Gastrocnemius medialis (tissue), 4 donors: ENCODE measurements at regions not wholly inside any gene's neighbourhood (a gene's known extent, or its start where the extent isn't known, plus 50 kb on each side); places are given as distances from the start of the nearest gene placed in this dataset.

Experiments
- ATAC-seq, 2 donors: fragments of 150-250 bp; one replicate each; pipeline ENCODE4 v1.9.1; 2016
- DNase-seq, 2 donors: peaks; one replicate each; pipeline ENCODE4 v3.0.0-alpha.2; 2019
- H3K27ac ChIP-seq, 4 donors: fragments of 200-600 bp; sonication (generic); 1 replicate in 1 of 4; 2 replicates in 3 of 4; pipeline ENCODE4 v1.5.1; 2016 to 2018; ENCODE audit warnings: mild to moderate bottlenecking in 2 of 4, moderate library complexity in 1 of 4
- H3K27me3 ChIP-seq, 3 donors: fragments of 200-600 bp; sonication (generic) in 2 of 3; 1 replicate in 1 of 3; 2 replicates in 2 of 3; pipeline versions ENCODE4 v1.5.1 to v1.6.0; 2016 to 2019; ENCODE audit warnings: mild to moderate bottlenecking in 1 of 3, moderate library complexity in 1 of 3
- H3K36me3 ChIP-seq, 2 donors: fragments of 200-600 bp; sonication (generic) in 1 of 2; one replicate each; pipeline ENCODE4 v1.5.1; 2017 to 2018
- H3K4me1 ChIP-seq, 2 donors: fragments of 200-600 bp; sonication (generic) in 1 of 2; one replicate each; pipeline ENCODE4 v1.5.1; 2016 to 2017; ENCODE audit warnings: mild to moderate bottlenecking in 2 of 2
- H3K4me3 ChIP-seq, 4 donors: fragments of 200-600 bp; sonication (generic) in 3 of 4; 1 replicate in 1 of 4; 2 replicates in 3 of 4; pipeline ENCODE4 v1.5.1; 2016 to 2019; ENCODE audit warnings: mild to moderate bottlenecking in 2 of 4
- H3K9me3 ChIP-seq, 3 donors: fragments of 200-600 bp; sonication (generic) in 2 of 3; 1 replicate in 1 of 3; 2 replicates in 2 of 3; pipeline ENCODE4 v1.5.1; 2016 to 2019
- CTCF ChIP-seq, 5 experiments: fragments of 450-650 bp in 3 of 5; fragments of 200-600 bp in 2 of 5; sonication (generic) in 2 of 5; IDR thresholded peaks in 4 of 5; conservative IDR thresholded peaks in 1 of 5; 1 replicate in 4 of 5; 2 replicates in 1 of 5; pipeline ENCODE4 v1.5.1; 2016 to 2019; ENCODE audit warnings: antibody characterized with exemption in 5 of 5, mild to moderate bottlenecking in 3 of 5, moderate library complexity in 3 of 5
- POLR2A ChIP-seq, 2 donors: fragments of 450-650 bp; IDR thresholded peaks; one replicate each; pipeline ENCODE4 v1.6.1; 2017; ENCODE audit warnings: antibody characterized with exemption in 2 of 2, mild to moderate bottlenecking in 2 of 2, moderate library complexity in 2 of 2
- in situ Hi-C, 4 donors: fragments of 200-750 bp; cut with MboI; loops; one replicate each; pipeline versions ENCODE4 v1.15.0 to v1.8.0; 2017; ENCODE audit warnings: low sequenced_read_pairs in 4 of 4
- intact Hi-C: fragments of 100-400 bp; cut with DNase I; formaldehyde crosslinking; loops from one replicate; pipeline ENCODE4 v1.15.1; 2023; ENCODE audit warnings: low total_unique reads

GRCh38 chr12:4856596-4856995 is 53.1 kb upstream of the KCNA1 start:
- no peaks in the 10 kb centered on the region for H3K36me3 ChIP-seq
- peaks cover 5 to 9% of the 10 kb centered on the region in 2 donors for H3K4me1 ChIP-seq
- no peak for TF ChIP-seq POLR2A (IDR thresholded peaks at IDR 0.05)
- no peaks in the 10 kb centered on the region for H3K27me3 ChIP-seq
- no peaks in the 10 kb centered on the region for H3K9me3 ChIP-seq
- no peak overlapping the region for H3K27ac ChIP-seq
- no peak for DNase-seq
- intact Hi-C loops (no loop called here), in situ Hi-C loops (loop anchor here (5.0 to 25.0 kb wide), 4 partner anchors 146 to 581 kb away; partner anchors contain the start of gene NTF3 (in 1 of the 4))
- no peak overlapping the region for H3K4me3 ChIP-seq
- ATAC-seq = no peak

GRCh38 chr12:4857472-4858291 is 52.0 kb upstream of the KCNA1 start:
- peak overlapping the region; percentile 1 to 24 (median 13) for H3K4me3 ChIP-seq
- DNase-seq = peak; percentile 30 to 35
- in situ Hi-C loops (loop anchor here (5.0 to 25.0 kb wide), 4 partner anchors 145 to 580 kb away; partner anchors contain the start of gene NTF3 (in 1 of the 4)), intact Hi-C loops (loop anchor here (1.0 kb wide), 1 partner anchor 146 kb away; no protein-coding TSS in a partner anchor)
- H3K9me3 ChIP-seq = no peaks in the 10 kb centered on the region
- H3K27me3 ChIP-seq = no peaks in the 10 kb centered on the region
- H3K27ac ChIP-seq = no peak overlapping the region
- H3K4me1 ChIP-seq = peaks cover 5 to 9% of the 10 kb centered on the region in 2 donors
- TF ChIP-seq CTCF (IDR thresholded peaks at IDR 0.05 in 4 of 5, conservative IDR thresholded peaks at IDR 0.05 in 1 of 5) (peak; percentile 63 to 87 (median 72)), POLR2A (IDR thresholded peaks at IDR 0.05) (no peak)
- no peaks in the 10 kb centered on the region for H3K36me3 ChIP-seq
- ATAC-seq = peak; percentile 88 to 89

- H3K9me3 ChIP-seq = no peaks in the 10 kb centered on the region
- DNase-seq (no peak), ATAC-seq (peak in 1 of 2 donors; percentile 49)
- no peak overlapping the region for H3K27ac ChIP-seq
- in situ Hi-C loops = loop anchor here (5.0 to 25.0 kb wide), 4 partner anchors 144 to 579 kb away; partner anchors contain the start of gene NTF3 (in 1 of the 4)
- H3K36me3 ChIP-seq = no peaks in the 10 kb centered on the region
- H3K27me3 ChIP-seq = no peaks in the 10 kb centered on the region
- H3K4me1 ChIP-seq = peaks cover 5 to 9% of the 10 kb centered on the region in 2 donors
- intact Hi-C loops = no loop called here
- H3K4me3 ChIP-seq = peak overlapping the region in 1 of 4 donors; percentile 24
- TF ChIP-seq POLR2A (IDR thresholded peaks at IDR 0.05) (no peak), CTCF (IDR thresholded peaks at IDR 0.05 in 4 of 5, conservative IDR thresholded peaks at IDR 0.05 in 1 of 5) (no peak)
Observed at GRCh38 chr12:4858386-4858785, 51.3 kb upstream of the KCNA1 start.

- no peak for DNase-seq
- ATAC-seq = no peak
- intact Hi-C loops = no loop called here
- in situ Hi-C loops = loop anchor here (5.0 to 25.0 kb wide), 5 partner anchors 135 to 578 kb away; partner anchors contain the start of gene NTF3 (in 1 of the 4)
- Histone ChIP-seq H3K27ac (no peak overlapping the region), H3K4me1 (peaks cover 5 to 9% of the 10 kb centered on the region in 2 donors), H3K9me3 (no peaks in the 10 kb centered on the region), H3K4me3 (no peak overlapping the region), H3K36me3 (no peaks in the 10 kb centered on the region), H3K27me3 (no peaks in the 10 kb centered on the region)
- TF ChIP-seq CTCF (IDR thresholded peaks at IDR 0.05 in 4 of 5, conservative IDR thresholded peaks at IDR 0.05 in 1 of 5) = no peak
- no peak for TF ChIP-seq POLR2A (IDR thresholded peaks at IDR 0.05)
Observed at GRCh38 chr12:4859478-4860210, 50.1 kb upstream of the KCNA1 start.
